GM19395 (cell line): ENCODE measurements at regions not wholly inside any gene's neighbourhood (a gene's known extent, or its start where the extent isn't known, plus 50 kb on each side); places are given as distances from the start of the nearest gene placed in this dataset.

Experiments used
- ATAC-seq: cut with Tn5 transposase; IDR thresholded peaks from one replicate; pipeline ENCODE4 v1.9.1; 2021; ENCODE audit warnings: mild to moderate bottlenecking, moderate library complexity; ENCODE audit not compliant: unreplicated experiment

DNA sequence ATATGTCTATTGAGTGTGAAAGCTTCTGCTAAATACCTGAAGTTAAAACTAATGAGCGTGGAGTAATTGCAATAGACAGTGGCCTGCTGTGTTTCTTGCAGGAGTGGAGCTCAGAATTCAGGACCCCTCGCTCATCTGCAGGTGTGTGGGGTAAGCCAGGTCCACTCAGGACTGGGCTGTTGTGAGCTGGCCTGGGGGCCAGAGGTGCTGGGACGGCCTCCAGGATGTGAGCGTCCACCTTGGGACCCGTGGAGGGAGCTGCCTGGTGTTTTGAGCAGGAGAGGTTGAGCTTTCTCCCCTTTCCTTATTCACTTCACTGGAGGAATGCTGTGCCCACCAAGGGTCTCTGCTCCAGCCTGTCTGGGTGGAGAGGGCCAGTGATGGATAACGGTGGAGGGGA, 681.2 kb downstream of the BRD1 start:
- no peak for ATAC-seq

DNA sequence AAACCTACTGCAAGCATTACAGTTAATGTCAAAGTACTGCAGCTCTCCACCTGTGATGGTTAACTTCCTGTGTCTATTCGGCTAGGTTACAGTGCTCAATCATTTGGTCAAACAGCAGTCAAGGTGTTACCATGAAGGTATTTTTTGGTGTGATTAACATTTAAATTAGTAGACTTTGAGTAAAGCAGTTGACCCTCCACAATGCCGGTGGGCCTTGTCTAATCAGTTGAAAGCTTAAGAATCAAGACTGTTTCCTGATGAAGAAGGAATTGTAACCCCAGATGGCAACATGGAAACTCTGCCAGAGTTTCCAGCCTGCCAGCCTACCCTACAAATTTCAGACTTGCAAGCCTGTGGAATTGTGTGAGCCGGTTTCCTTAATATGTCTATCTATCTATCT, 683.9 kb downstream of the BRD1 start:
- ATAC-seq, result no peak

DNA sequence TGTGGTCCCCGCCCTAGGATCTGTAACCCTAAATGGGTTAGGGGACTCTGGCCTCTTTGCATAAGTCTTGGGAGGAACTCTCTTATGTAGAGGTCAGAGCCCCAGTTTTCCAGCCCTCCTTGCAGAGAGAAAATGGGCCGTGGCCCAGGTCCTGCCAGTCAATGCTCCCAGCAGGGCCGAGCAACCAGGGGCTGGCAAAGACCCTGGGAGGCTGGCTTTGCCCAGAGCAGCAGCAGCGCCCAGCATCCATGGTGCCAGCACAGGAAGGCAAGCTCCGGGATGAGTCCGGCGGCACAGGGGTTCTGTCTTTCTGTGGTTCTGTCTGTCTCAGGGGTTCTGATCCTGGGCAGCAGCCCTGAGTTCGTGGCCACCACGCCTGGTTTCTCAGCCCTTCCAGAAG, 684.8 kb downstream of the BRD1 start:
- no peak for ATAC-seq

DNA sequence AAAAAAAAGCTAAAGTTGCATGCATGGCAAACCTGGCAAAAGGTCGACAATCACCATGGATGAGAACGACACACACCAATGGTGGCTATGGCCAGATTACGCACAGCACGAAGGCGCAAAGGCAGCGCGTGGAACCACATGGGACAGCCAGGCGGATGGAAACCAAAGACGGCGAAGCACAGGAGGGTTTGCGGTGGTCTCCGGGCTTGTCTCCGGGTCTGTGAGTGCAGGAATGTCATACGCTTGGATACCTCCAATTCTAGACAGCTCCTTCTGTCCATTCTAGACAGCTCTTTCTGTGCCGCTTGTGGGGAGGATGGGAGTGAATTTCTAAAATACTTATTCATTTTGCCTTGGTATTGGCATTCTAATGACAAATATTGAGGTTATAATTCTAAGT, 685.4 kb downstream of the BRD1 start:
- ATAC-seq, result no peak

DNA sequence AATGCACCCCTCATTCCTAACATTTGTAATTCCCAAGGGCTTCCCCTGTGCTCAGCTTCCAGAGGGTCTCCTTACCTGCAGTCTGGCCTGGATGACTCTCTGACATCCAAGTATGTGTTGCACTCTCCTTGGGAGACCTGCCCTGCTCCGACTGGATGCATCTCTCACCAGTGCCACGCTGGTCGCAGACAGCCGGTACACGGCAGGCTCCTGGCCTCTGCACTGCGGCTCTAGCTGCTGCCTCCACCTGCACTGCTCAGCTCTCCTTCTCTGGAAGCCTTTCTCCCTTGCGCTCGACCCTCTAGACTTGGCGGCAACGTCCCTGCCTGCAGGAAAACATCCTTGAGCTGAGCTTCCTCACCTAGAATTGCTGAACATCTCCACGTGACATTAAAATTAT, 685.9 kb downstream of the BRD1 start:
- ATAC-seq, result no peak

DNA sequence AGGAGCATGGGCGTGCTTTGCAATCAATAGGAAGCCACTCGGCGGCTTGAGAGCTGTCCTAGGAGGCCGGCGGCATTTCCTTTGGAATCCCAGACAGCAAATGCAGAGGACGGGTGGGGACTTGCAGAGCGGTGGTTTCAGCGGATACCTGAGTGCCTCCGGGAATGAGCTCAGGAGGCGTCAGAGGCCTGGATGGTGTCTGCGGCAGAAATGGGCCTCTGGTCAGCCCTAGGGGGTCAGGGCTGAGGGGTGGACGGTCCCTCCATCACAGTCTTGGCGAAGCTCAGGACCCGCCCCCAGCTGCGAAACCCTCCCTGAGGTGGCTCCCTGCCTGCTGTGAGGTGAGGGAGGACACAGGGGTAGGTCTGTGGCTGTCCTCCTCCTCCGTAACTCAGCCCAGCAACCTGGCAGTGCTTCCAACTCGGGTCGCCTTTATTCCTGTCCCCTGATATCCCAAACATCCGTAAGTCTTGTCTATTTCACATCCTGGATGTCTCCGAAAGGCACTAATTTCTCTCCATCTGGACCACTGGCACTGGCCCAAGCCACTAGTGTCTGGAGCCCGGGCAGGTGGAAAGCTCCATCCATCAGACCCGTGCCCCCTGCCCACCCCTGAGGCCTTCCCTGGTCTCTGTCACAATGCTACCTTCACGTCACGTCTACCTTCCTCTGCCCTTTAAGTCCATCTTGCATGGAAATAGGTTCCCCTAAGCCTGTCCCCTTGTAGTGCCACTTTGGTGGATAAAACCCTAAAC, 686.6 kb downstream of the BRD1 start:
- no peak for ATAC-seq

DNA sequence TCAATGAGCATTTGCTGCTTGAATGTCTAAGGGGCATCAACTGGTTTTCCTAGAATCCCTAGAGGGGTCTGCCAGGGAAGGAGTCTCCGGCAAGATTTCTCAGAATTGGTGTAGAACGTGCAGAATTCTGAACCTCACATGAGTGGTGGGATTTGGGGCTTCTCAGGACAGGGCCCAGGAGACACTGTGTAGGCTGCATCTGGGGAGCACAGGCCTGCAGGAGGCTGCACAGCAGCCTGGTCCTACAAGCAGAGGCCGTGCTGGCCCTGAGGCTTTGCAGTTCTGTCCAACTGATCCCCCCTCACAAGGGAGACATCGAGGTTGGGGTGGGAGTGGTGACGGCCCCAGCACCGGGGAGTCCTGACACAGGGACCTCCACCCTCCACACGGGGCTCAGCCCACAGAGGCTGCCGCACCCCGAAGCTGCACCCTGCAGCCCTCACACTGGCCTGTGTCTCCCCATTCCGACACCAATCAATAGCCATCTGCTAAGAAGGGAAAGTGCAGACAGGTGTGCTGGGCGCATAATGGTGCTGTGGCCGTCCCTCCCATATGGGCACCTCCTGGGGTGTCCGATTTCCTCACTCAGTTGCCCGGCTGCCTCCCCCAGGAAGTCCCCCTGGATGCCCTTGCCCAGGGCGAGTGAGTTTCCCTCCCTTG, 688.1 kb downstream of the BRD1 start:
- ATAC-seq, result no peak

DNA sequence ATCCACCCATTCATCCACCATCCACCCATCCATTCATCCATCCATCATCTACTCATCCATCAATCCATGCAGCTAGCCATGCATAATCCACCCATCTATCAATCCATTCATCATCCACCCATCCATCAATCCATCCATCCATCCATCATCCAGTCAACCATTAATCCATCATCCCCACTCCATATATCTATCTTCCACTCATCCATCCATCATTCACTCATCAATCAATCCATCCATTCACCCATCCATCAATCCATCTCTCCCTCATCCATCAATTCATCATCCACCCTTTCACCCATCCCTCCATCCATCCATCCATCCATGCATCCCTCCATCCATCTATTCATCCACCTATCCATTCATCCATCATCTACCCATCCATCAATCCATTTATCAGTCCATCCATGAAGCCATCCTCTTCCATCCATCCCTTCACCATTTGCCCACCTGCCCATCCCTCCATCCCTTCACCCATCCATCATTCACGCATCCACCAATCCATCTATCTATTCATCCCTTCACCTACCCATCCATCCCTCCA, 689.4 kb downstream of the BRD1 start:
- ATAC-seq, result no peak

DNA sequence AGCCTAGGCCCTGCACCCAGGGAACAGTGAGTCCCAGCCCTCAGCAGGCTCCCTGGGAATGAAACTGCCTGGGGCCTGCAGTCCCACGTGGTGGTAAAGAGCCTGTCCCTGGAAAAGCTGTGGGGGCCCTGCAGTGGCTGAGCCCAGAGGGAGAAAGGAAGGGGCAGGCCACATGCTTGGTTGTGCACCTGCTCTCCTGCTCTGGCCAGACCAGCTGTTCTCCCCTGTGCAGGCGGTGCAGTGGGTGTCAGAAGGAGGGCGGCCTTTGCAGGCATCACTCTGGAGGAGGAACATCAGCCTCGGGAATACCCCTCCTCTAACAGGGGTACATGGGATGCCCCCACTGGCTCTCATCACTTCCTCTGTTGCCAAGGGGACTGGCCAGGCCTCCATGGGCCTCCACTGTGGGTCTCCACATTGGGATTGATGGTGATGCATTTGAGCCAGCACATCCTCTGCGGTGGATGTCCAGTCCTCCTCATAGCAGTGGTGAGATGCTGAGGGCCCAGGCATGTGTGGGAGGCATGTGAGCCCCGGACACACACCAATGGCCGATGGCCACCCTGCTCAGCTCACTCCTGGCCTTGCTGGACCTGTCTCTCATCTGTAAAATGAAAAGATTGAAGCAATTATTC, 690.4 kb downstream of the BRD1 start:
- no peak for ATAC-seq

DNA sequence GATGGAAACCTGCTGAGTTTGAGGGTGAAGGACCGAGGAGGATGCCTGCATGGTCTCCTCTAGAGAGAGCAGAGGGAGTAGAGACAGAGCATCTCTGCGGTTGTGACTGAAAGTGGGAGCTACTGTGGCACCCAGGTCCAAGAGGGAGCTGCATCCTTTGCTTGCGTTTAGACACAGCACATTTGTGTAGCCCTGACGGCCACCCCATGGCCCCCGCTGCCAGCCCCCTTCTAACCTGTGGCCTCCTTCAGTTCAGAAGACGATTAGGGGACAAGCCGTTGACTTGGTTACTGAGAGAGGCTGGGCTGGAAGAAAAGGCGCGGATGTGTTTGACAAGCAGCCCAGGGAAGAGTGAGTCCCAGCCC, 690.9 kb downstream of the BRD1 start:
- no peak for ATAC-seq

DNA sequence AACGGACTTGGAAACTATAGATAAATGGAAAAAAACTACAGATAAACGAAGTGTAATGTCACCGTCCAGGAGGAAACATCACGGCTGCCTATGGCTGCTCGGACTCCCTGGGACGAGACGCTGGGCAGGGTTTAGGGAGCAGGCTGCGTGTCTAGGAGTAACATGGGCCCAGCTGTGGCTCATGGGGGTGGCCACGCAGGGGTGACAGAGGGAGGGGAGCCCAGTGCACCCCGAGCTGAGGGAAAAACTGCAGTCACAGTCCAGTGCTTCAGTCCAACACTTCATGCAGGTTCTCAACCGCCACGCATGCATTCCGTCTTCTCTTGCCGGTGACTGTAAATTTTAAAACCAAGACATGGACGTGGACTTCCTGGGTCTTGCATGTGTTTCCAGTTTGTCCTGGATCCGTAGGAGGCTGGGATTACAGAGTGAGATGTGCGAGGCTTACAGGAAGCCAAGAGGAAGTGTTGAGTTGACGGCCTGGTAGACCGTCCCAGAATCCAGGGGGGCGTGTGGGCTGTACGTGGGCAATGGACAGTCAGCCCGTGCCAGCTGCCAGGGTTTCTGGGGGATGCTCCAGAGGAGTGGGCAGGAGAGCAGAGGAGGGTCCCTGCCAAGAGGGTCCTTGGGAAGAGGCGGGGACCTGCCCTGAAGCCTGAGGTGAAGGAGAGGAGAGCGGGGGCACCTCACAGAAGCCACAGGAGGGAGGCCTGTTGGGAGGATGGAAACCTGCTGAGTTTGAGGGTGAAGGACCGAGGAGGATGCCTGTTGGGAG, 691.4 kb downstream of the BRD1 start:
- no peak for ATAC-seq

DNA sequence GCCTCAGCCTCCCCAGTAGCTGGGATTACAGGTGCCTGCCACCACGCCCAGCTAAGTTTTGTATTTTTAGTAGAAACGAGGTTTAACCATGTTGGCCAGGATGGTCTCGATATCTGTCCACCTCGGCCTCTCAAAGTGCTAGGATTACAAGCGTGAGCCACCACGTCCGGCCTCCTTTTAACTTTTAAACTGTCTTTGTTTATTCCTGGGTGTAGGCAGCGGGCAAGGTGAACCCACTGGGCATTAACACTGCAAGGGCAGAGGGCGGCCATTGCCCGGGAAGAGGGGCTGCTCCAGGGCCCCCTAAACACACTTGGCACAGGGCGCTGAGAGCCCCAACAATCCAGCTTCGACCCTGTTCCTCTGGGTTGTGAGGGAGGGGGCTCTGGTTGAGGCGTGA, 693.6 kb downstream of the BRD1 start:
- no peak for ATAC-seq

DNA sequence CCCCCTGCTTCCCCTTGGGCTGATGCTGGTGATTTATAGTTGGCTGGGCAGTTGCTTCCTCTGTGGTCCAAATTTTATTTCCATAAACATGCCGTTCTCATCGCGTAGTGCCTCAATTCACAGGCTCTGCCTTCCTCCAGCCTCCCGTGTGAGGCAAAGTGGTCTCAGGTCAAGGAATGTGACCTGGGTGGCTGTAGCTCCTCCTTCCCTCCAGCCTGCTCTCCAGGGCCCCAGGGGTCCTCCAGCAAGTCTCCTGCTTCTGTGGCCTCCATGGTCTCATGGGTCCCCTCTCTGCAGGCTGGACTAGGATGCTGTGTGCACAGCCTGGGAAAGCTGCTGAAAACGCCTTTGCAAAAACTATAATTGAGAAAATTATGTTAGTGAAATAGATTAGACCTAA, 694.1 kb downstream of the BRD1 start:
- ATAC-seq, result no peak

DNA sequence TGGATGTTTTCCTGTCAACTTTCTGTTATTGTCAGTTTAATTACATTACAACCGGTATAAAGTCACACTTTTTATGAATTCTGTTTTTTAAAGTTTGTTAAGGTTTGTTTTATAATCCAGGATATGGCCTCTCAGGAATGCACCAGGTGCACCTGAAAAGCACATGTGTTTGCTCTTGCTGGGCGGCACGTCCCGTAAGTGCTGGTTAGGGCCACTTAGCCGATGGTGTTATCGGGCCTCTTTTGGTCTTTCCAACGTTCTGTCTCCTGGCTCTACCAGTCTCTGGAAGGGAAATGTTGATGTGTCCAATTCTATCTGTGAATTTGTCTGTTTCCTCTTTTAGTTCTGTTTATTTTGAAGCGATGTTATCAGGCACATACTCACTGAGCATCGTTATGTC, 695.7 kb downstream of the BRD1 start:
- no peak for ATAC-seq

DNA sequence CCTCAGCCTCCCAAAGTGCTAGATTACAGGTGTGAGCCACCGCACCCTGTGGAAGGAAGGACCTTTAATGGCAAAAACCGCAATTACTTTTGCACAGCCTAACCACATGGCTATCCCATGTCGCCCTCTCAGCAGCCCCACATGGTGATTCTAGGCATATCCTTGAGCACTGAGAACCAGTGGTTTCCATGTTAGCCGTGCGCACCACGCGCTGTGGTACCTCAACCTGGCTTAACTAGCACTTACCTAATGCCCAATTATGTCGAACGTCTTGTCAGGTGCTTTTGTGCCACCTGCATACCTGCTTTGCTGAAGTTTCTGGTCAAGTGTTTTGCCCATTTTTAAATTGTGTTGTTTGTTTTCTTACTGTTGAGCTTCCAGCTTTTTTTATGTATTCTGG, 697.9 kb downstream of the BRD1 start:
- no peak for ATAC-seq

DNA sequence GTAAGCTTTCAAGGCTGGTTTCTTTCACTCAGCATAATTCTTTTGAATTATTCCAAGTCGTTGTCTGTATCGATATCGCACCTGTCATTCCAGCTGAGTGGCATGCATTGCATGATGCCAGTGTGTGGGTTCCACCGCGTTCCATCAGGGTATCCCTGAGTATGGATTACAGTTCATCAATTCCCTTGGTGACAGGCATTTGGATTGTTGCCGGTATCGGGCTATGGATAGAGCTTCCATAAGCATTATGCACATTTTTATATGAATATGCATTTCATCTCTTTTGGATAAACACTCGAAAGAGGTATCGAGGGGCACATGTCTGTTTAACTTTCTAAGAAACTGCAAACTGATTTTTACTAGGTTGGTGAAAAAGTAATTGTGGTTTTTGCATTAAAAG, 698.8 kb downstream of the BRD1 start:
- ATAC-seq, result no peak

DNA sequence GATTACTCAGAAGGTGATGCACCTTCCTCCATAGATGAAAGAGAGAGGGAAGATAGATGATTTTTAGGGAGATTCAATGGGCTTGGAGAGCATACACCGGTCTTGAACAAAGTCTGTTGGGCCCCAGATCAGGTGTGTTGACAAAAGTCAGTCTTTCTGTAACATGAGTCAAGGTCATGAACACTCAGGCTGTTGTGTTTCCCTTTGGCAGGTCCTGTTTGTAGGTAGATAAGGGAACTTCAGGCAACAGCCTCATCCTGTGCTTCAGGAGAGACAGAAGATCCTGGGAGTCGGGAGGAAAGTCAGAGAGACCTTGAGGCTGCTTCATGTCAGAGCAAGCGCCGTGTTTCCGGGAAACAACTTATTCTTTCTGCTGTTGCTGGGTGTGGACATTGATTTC, 703.1 kb downstream of the BRD1 start:
- ATAC-seq, result no peak

DNA sequence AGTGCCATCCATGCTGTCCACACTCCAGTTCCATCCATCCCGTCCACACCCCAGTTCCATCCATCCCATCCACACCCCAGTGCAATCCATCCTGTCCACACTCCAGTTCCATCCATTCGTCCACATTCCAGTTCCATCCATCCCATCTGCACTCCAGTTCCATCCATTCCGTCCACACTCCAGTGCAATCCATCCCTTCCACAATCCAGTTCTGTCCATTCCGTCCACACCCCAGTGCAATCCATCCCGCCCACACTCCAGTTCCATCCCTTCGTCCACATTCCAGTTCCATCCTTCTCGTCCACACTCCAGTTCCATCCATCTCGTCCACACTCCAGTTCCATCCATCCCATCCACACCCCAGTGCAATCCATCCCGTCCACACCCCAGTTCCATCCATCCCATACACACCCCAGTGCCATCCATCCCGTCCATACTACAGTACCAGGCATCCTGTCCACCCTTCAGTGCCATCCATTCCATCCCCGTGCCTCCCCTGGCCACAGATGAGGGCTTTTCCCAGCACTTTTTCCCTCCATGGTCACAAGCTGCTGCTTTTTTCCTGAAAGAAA, 704.0 kb downstream of the BRD1 start:
- ATAC-seq, result no peak

DNA sequence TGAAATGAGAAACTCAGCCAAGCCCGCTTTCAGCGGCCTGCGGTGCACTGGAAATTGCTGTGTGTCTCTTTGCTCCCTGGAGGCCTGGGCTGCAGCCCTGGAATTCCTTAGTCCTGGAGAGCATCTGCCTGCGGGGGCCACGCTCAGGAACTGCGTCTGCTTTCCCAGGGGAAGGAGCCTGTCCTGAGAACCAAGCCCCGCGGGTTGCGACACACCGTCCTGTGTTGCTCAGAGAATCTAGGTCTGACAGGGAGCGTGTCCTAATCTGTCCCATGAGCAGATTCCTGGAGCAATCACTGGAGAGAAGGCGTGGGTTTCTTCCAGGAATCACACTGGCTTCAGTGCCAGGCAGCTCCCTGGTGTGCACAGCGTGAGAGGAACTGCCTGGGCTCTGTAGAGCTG, 708.1 kb downstream of the BRD1 start:
- ATAC-seq, result no peak

DNA sequence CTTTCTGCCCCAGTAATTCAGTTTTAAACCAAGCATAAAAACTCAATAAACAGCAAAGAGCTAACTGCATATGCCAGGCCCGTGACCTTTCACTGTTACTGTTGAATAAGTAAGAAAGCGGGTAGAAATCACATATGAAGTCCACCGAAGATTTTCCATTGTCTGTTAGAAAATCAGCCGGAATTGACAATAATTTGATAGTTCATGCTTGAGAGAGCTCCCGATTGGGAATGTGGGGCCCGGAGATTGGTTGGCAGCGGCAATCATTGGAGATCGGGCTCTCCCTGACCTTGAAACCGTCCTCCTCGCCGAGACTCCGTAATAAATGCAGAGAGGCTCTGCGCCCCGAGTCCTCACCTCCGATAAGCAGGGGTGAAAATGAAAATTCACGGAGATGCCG, 709.6 kb downstream of the BRD1 start:
- ATAC-seq, result no peak

DNA sequence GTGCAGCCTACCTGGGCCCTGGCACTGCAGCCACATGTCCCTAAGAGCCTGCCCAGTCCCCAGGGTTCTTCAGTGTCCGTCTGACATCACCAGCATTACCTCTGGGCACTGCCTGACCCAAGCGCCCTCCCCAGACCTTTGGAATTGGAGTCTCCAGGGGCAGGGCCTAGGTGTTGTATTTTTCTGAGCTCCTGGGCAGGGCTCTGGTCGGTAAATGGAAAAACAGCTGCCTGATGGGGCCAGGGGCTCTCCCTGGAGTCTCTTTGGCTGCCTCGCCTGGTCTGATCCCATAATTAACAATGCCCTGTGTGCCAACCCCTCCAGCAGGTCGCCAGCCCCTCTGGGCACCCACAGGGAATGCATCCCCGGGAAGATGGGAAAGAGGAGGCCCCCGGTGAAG, 710.2 kb downstream of the BRD1 start:
- ATAC-seq, result no peak
